CD1c-positive myeloid dendritic cell (primary cell): ENCODE measurements at regions not wholly inside any gene's neighbourhood (a gene's known extent, or its start where the extent isn't known, plus 50 kb on each side); places are given as distances from the start of the nearest gene placed in this dataset.
"Not testable (repeated sequence)": the region's sequence is repeated elsewhere in the genome, so short reads cannot be mapped to it uniquely, and the experiment has no call there.

Experiments used
- DNase-seq: peaks from one replicate; pipeline ENCODE4 v3.0.0-alpha.2; 2016; ENCODE audit errors: extremely low spot score

DNA sequence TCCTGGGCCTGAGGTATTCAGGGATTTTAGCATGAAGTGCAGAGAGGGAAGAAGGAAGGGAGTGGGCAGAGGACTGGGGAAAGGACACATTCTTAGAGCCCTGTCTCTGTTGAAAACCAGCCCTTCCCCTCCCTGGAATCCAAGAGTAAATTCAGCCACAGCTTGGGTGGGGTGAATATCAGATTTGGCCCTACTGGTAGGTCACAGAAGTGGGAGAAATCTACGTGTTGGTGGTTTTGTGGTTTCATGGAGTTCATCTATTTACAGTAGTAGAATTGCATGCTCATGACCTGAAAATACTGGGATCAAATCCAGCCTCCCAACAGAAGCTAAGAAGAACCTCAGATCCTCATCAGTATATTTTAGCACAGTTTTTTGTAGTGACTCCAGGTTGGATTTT lies 404.4 kb downstream of the BMP2 start:
- no peak for DNase-seq

GRCh38 chr20:7174554-7174953 lies 407.1 kb downstream of the BMP2 start:
- DNase-seq: no peak

GRCh38 chr20:7175827-7176226 lies 408.3 kb downstream of the BMP2 start:
- DNase-seq: not testable (repeated sequence)

DNA sequence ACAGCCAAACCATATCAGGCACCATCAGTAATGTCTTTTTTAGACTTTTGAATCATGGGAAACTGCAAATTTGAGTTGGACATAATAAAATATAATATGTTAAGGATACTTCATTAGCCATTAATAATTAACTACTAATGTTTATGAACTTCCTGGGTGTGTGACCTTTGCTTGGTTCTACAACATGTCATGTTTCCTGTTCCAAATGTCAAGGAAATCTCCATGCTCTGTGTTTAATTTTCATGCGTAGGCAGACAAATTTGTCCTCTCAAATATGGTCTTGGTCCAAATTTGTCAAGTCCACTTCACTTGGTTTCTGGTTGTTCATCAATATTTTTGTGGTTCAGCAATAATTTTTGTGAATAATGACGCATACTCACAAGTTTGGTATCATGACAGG lies 410.5 kb downstream of the BMP2 start:
- no peak for DNase-seq

GRCh38 chr20:7180256-7181045 lies 413.0 kb downstream of the BMP2 start:
- no peak for DNase-seq

DNA sequence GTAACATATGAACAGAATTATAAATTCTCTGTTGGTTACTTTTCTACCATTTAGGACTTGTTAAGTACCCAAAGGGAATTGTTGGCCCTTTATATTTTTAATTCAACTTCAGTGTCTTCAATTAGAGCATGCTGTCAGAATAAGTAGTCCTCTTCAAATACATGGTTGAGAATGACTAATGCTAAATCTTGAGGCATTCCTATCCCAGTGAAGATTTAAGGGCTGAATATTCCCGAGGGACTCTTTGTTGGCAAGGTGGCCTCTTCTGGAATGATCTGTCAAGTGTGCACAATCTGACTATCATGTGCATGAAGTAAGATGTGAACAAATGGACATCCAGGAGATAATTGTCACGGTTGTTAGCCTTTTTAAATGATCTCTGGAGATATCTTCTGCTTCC lies 421.7 kb downstream of the BMP2 start:
- no peak for DNase-seq

- DNase-seq: no peak
These were observed 426.2 kb downstream of the BMP2 start for GRCh38 chr20:7193681-7194080.

DNA sequence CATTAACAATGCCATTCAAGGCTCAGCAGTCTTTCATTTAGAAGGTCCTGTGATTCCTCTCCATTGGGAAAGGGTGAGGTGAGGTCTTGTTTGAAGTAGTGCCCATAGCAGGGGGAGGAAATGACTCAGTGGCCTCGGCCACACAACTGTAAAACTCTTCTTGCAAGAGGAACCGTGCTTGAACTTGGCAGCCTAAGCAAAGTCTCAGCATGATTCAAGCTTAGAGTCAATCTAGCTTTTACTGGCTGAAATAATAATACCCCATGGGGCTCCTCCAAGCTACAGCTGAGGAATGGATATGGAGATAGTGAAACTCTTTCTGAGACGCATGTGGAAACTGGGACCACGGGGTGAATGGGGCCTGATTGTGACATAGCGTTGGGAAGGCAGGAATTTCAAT lies 428.2 kb downstream of the BMP2 start:
- no peak for DNase-seq

DNA sequence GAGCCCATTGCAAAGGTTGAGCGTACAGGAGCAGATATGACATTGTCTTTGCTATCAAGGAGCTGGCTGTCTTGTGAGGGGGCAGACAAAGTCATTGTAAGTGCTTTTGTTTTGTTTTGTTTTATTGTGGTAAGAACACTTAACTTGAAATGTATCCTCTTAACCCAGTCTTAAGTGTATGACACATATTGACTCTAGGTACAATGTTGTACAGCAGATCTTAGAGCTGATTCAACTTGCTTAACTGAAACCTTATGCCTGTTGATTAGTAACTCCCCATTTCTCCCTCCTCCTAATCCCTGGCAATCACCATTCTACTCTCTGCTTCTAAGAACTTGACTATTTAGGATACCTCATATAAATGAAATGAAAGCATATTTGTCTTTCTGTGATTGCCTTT lies 429.0 kb downstream of the BMP2 start:
- no peak for DNase-seq

DNA sequence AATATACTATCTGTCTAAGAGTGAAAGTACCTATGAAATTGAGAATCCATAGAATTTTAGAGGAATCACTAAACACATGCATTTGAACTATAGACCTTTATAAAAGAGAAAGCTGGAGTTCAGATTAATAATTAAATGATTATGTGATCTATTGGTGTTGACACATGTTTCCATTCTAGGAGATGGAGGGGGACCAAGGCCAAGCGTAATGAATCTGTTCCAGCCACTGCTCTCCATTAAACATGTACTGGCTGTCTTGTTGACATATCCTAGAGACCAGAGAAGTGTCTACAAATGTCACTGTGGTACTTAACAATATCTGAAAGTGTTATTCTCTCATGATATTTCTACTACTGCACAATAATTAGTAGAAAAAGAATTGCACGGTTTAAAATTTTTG lies 432.4 kb downstream of the BMP2 start:
- no peak for DNase-seq

GRCh38 chr20:7207186-7207798 lies 439.8 kb downstream of the BMP2 start:
- no peak for DNase-seq

GRCh38 chr20:7210910-7211309 lies 443.4 kb downstream of the BMP2 start:
- DNase-seq: no peak

- no peak for DNase-seq
These were observed 446.7 kb downstream of the BMP2 start for GRCh38 chr20:7214081-7214740.

DNA sequence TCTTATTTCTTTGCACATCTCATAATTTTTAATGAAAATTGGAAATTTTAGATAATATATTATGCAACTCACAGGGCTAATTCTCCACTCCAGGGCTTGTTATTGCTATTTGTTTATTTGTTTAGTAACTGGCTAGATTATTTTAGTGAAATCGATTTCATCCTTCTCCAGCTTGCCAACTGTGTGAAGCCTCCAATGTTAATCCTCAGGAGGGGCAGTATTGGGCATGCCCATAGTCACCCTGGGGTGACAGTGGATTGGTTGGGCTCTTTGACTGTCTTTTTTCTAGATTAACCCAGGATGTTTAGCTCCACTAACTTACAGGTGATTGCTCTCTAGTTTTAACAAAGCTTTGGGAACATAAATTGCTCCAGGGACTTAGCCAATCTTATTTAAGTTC lies 450.1 kb downstream of the BMP2 start:
- DNase-seq: no peak

GRCh38 chr20:7220755-7221154 lies 453.3 kb downstream of the BMP2 start:
- DNase-seq: no peak

DNA sequence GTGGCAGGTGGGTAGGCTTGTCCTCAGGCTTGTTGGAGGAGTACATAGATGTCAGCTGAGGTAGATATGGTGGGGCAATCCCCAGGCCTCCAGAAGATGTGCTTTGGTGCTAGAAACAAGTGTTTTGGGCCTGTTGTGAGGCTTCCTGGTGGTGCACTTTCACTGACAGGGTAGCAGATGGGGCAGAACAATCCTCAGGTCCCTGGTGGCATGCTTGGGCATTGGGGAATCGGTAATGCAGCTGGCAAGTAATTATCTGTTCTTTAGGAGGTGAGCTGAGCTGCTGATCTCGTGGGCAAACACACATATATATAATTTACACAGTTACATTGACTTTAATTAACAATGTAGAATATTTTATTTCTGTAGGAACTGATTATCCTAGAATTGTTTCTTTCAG lies 458.7 kb downstream of the BMP2 start:
- DNase-seq: no peak

DNA sequence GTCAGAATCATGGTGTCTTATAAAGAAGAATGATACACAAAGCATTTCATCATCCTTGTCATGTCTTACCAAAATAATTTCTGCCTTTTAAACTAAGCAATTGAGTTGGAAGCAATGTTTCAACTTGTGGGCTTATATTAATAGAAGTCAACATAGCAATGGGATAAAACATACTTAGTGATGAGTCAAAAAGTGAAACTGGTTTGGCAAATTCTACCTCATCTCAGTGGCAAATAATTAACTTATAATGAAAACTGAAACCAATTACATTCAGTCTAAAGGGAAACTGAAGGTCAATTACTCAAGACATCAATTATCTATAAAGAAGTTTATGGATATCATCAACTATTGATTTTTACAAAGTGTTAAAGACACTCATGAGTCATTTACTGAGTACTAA lies 463.8 kb downstream of the BMP2 start:
- DNase-seq: no peak

DNA sequence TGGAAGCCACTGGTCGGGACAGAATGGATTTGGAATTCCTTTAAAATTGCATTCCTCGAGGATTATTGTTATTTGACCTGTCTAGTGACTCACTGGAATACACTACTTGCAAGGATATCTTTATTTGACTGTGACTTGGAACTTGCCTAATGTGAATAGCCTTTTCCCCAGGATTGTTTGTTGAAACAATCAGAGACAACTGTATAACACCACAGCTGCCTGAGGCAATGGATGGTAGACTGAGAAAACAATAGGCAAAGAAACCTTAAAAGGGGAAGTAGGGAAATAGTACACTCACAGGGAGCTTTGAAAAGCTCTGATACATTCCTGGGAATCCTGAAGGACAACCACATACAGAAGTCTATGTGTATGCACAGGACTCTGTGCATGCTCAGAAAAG lies 465.3 kb downstream of the BMP2 start:
- no peak for DNase-seq

DNA sequence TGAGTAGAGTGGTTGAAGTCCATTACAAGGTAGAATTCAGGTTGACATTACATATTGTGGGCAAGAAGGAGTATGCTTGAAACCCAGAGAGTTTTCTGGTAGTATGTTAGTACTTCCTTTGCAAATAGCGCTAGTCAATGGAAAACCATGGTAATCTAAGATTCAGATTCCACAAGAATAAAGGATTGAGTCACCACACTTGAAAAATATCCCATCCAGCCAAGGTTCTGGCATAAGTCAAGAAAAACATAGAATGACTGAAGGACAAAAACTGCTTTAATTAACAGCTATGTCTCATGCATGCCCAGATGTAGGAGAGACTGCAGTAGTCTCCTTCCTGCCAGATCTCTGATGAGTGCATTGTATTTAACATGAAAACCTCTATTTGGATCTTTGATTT lies 469.8 kb downstream of the BMP2 start:
- DNase-seq: no peak

GRCh38 chr20:7240490-7240889 lies 473.0 kb downstream of the BMP2 start:
- no peak for DNase-seq

DNA sequence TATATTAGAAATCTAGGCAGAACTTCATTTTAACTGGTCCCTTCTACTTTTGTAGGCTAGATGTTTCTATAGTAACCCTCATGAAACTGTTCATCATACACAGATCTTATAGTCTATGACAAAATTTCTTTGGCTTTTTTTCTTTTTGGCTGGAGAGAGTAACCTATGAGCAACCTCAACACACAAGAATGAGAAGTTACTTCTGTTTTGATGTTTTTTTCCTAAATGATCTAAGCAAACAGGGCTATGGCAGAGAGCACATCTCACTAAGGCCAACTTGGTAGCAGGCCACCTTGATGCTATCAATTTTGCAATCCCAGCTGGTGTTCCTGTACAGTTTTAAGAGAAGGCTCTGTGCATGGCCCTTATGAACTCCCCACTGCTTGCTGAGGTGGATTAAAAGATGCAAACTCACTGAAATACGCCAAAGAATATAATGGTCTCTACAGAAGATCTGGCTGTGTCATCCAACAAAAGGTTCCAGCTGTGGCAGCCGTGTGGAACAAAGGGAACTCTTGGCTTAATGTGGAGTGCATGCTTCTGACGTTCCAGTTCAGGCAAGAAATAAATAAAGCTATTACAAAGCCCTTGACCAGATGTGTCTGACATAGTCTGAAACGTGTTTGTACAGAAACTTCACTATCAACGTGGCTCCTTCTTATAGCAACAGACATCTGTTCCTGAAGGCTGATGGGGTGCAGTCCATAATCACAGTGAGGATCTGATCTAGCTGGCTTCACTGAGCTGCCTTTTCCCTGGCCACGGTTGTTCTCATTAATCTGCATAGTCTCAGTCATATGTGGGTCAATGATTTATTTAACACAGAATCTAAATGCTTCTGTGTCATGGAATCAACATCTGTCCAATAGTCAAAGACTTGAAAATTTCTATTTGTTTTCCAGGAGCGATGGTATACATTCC lies 481.1 kb downstream of the BMP2 start:
- DNase-seq: no peak

DNA sequence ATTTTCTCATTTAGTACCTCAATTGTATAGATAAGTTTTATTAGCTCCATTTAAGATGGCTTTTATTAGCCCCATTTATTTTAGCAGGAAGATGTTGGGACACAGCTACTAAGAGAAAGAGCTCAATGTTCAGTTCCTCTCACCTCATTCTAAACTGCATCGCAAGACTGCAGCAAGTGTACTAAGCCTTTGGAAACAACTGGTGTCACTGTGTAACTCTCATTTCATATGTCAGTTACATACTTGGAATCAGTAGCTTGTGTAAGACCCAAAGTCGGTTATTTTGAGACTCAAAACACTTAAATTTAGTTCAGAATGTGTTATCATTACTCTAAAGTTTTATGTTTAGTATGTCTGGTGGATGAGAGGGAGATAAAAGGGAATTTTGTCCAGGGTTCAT lies 482.9 kb downstream of the BMP2 start:
- no peak for DNase-seq
